HG03159 (cell line): ENCODE measurements at regions not wholly inside any gene's neighbourhood (a gene's known extent, or its start where the extent isn't known, plus 50 kb on each side); places are given as distances from the start of the nearest gene placed in this dataset.

Source experiments
- ATAC-seq: cut with Tn5 transposase; IDR thresholded peaks from one replicate; pipeline ENCODE4 v1.9.1; 2021; ENCODE audit warnings: mild to moderate bottlenecking, moderate library complexity; ENCODE audit not compliant: unreplicated experiment

GRCh38 chr2:220855296-220855695 lies 716.8 kb downstream of the EPHA4 start:
- ATAC-seq, result no peak

- ATAC-seq, result no peak
These were observed 715.6 kb downstream of the EPHA4 start for GRCh38 chr2:220856486-220856885.

- ATAC-seq, result no peak
These were observed 714.7 kb downstream of the EPHA4 start for GRCh38 chr2:220857368-220857767.

GRCh38 chr2:220858101-220858500 lies 714.0 kb downstream of the EPHA4 start:
- ATAC-seq, result no peak

GRCh38 chr2:220871909-220872308 lies 700.2 kb downstream of the EPHA4 start:
- ATAC-seq, result no peak

GRCh38 chr2:220876080-220876824 lies 695.9 kb downstream of the EPHA4 start:
- no peak for ATAC-seq

GRCh38 chr2:220877491-220877890 lies 694.6 kb downstream of the EPHA4 start:
- no peak for ATAC-seq

GRCh38 chr2:220877897-220878296 lies 694.2 kb downstream of the EPHA4 start:
- no peak for ATAC-seq

- ATAC-seq, result no peak
These were observed 691.2 kb downstream of the EPHA4 start for GRCh38 chr2:220880623-220881596.

- no peak for ATAC-seq
These were observed 689.6 kb downstream of the EPHA4 start for GRCh38 chr2:220882507-220882906.

GRCh38 chr2:220885593-220885992 lies 686.5 kb downstream of the EPHA4 start:
- no peak for ATAC-seq

- ATAC-seq, result no peak
These were observed 684.7 kb downstream of the EPHA4 start for GRCh38 chr2:220887271-220887870.

- no peak for ATAC-seq
These were observed 684.2 kb downstream of the EPHA4 start for GRCh38 chr2:220887876-220888275.

GRCh38 chr2:220890931-220891330 lies 681.2 kb downstream of the EPHA4 start:
- ATAC-seq, result no peak

- ATAC-seq, result no peak
These were observed 680.7 kb downstream of the EPHA4 start for GRCh38 chr2:220891405-220891804.

GRCh38 chr2:220892018-220892634 lies 680.0 kb downstream of the EPHA4 start:
- ATAC-seq, result no peak

GRCh38 chr2:220893411-220893810 lies 678.7 kb downstream of the EPHA4 start:
- no peak for ATAC-seq

GRCh38 chr2:220894069-220894468 lies 678.0 kb downstream of the EPHA4 start:
- no peak for ATAC-seq

GRCh38 chr2:220899492-220899891 lies 672.6 kb downstream of the EPHA4 start:
- ATAC-seq, result no peak

GRCh38 chr2:220904015-220904414 lies 668.1 kb downstream of the EPHA4 start:
- ATAC-seq, result no peak

GRCh38 chr2:220913384-220913783 lies 658.7 kb downstream of the EPHA4 start:
- ATAC-seq, result no peak
